ENCODE measurements at regions not wholly inside any gene's neighbourhood (a gene's known extent, or its start where the extent isn't known, plus 50 kb on each side); places are given as distances from the start of the nearest gene placed in this dataset.

DNA sequence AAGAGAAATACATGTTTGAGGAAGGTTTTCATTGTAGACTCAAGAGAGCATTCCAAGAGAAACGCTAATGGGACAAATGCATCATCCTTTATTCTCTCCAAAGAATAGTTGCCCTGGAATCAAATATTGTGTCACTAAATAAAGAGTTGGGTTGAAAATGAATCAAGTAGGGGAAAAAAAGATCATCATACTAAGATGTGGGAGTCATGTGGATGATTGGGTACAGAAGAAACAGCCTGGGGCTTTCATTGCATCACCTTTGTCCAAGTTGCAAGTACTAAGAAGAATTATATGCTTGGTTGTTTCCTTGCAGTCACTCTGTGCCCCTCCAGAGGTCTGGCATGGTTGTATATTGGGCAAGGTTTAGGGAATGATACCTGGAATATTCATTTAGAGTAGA lies 658.9 kb downstream of the TOX3 start:
- no peak for DNase-seq (ENCODE audit: insufficient read length, low spot score, missing footprints)
- no peaks in the 10 kb centered on the region for H3K27me3 ChIP-seq (ENCODE audit: insufficient read depth, low read length)
- H3K27ac ChIP-seq (ENCODE audit: low read depth, low read length), result no peak overlapping the region
- no peak overlapping the region for H3K4me3 ChIP-seq (ENCODE audit: insufficient read depth, low read length)
- no peaks in the 10 kb centered on the region for H3K9me3 ChIP-seq (ENCODE audit: low read depth, low read length)
- no peaks in the 10 kb centered on the region for H3K79me2 ChIP-seq (ENCODE audit: insufficient read depth, low read length)
- no peaks in the 10 kb centered on the region for H3K4me1 ChIP-seq (ENCODE audit: insufficient read depth, low read length)
- no peak overlapping the region for H3K4me2 ChIP-seq (ENCODE audit: insufficient read depth, low read length)
- no peaks in the 10 kb centered on the region for H3K36me3 ChIP-seq (ENCODE audit: insufficient read depth, low read length)
- no peak overlapping the region for H2AFZ ChIP-seq (ENCODE audit: low read length)
- no peak for TF ChIP-seq CTCF (IDR thresholded peaks at IDR 0.05; ENCODE audit: extremely low read depth, low read depth, low read length)
- no peaks in the 10 kb centered on the region for H4K20me1 ChIP-seq (ENCODE audit: insufficient read depth, low read length)

GRCh38 chr16:51886456-51886855 lies 660.5 kb downstream of the TOX3 start:
- no peaks in the 10 kb centered on the region for H3K9me3 ChIP-seq (ENCODE audit: low read depth, low read length)
- DNase-seq (ENCODE audit: insufficient read length, low spot score, missing footprints), result no peak
- no peak for TF ChIP-seq CTCF (IDR thresholded peaks at IDR 0.05; ENCODE audit: extremely low read depth, low read depth, low read length)
- no peak overlapping the region for H3K4me3 ChIP-seq (ENCODE audit: insufficient read depth, low read length)
- no peaks in the 10 kb centered on the region for H3K79me2 ChIP-seq (ENCODE audit: insufficient read depth, low read length)
- H3K27me3 ChIP-seq (ENCODE audit: insufficient read depth, low read length), result no peaks in the 10 kb centered on the region
- H3K36me3 ChIP-seq (ENCODE audit: insufficient read depth, low read length), result no peaks in the 10 kb centered on the region
- no peak overlapping the region for H2AFZ ChIP-seq (ENCODE audit: low read length)
- H4K20me1 ChIP-seq (ENCODE audit: insufficient read depth, low read length), result no peaks in the 10 kb centered on the region
- no peak overlapping the region for H3K4me2 ChIP-seq (ENCODE audit: insufficient read depth, low read length)
- H3K4me1 ChIP-seq (ENCODE audit: insufficient read depth, low read length), result no peaks in the 10 kb centered on the region
- H3K27ac ChIP-seq (ENCODE audit: low read depth, low read length), result no peak overlapping the region

- Histone ChIP-seq H3K4me2 (ENCODE audit: insufficient read depth, low read length) (no peak overlapping the region), H3K36me3 (ENCODE audit: insufficient read depth, low read length) (no peaks in the 10 kb centered on the region), H3K4me1 (ENCODE audit: insufficient read depth, low read length) (no peaks in the 10 kb centered on the region), H4K20me1 (ENCODE audit: insufficient read depth, low read length) (no peaks in the 10 kb centered on the region), H3K9me3 (ENCODE audit: low read depth, low read length) (no peaks in the 10 kb centered on the region), H3K79me2 (ENCODE audit: insufficient read depth, low read length) (no peaks in the 10 kb centered on the region), H3K27me3 (ENCODE audit: insufficient read depth, low read length) (no peaks in the 10 kb centered on the region), H3K27ac (ENCODE audit: low read depth, low read length) (no peak overlapping the region), H3K4me3 (ENCODE audit: insufficient read depth, low read length) (no peak overlapping the region), H2AFZ (ENCODE audit: low read length) (no peak overlapping the region)
- no peak for DNase-seq (ENCODE audit: insufficient read length, low spot score, missing footprints)
- no peak for TF ChIP-seq CTCF (IDR thresholded peaks at IDR 0.05; ENCODE audit: extremely low read depth, low read depth, low read length)
Observed at GRCh38 chr16:51884773-51885172, 662.2 kb downstream of the TOX3 start.

DNA sequence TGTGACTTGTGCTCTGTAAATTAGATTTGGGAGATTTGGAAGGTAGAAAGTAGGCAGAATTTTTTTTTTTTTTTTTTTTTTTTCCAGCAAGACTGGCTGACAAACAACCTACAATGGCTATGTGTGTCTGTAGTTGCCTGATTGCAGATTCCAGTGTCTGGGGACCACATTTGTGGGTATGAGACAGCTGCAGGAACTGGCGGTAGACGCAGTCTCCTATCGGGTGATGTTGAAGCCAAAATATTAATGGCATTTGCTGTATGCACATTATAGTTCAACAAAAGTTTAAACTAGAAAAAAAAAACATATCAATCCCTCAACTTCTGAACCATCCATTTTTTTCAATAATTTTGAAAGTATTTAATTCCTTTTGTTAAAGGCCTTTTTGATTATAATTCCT lies 665.2 kb downstream of the TOX3 start:
- no peak overlapping the region for H3K27ac ChIP-seq (ENCODE audit: low read depth, low read length)
- H3K9me3 ChIP-seq (ENCODE audit: low read depth, low read length), result no peaks in the 10 kb centered on the region
- no peak overlapping the region for H2AFZ ChIP-seq (ENCODE audit: low read length)
- no peaks in the 10 kb centered on the region for H3K27me3 ChIP-seq (ENCODE audit: insufficient read depth, low read length)
- H3K4me1 ChIP-seq (ENCODE audit: insufficient read depth, low read length), result no peaks in the 10 kb centered on the region
- H3K4me3 ChIP-seq (ENCODE audit: insufficient read depth, low read length), result no peak overlapping the region
- H3K36me3 ChIP-seq (ENCODE audit: insufficient read depth, low read length), result no peaks in the 10 kb centered on the region
- DNase-seq (ENCODE audit: insufficient read length, low spot score, missing footprints), result no peak
- H3K79me2 ChIP-seq (ENCODE audit: insufficient read depth, low read length), result no peaks in the 10 kb centered on the region
- TF ChIP-seq CTCF (IDR thresholded peaks at IDR 0.05; ENCODE audit: extremely low read depth, low read depth, low read length), result no peak
- no peaks in the 10 kb centered on the region for H4K20me1 ChIP-seq (ENCODE audit: insufficient read depth, low read length)
- H3K4me2 ChIP-seq (ENCODE audit: insufficient read depth, low read length), result no peak overlapping the region
